NCI-H1417 (cell line): ENCODE measurements at regions not wholly inside any gene's neighbourhood (a gene's known extent, or its start where the extent isn't known, plus 50 kb on each side); places are given as distances from the start of the nearest gene placed in this dataset.
"Not testable (repeated sequence)": the region's sequence is repeated elsewhere in the genome, so short reads cannot be mapped to it uniquely, and the experiment has no call there.

Experiments
- DNase-seq, 3 experiments: peaks; one replicate each; lab custom pipeline; 2025; lab: John Stamatoyannopoulos, UW

GRCh38 chr6:82118150-82118562 is 129.4 kb downstream of the IBTK start:
- no peak for DNase-seq

GRCh38 chr6:82114748-82115147 is 132.8 kb downstream of the IBTK start:
- DNase-seq, result no peak

DNA sequence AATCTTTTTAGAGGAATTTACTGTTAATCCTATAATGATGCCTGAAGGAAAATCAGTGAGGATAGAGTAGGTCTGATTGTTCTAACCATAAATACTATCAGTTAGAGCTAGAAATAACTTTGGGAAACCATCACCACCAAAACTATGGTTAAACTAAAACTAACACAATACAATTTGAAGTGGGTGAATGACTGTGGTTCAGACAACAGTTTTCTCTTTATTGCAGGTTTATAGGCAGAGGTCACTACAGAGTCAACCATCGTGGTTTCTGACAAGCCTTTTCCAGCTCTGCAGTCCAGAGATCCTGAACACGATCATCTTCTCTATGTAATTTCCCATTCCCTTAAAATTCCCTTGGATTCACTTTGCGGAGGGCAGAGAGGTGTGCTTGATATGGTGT is 134.3 kb downstream of the IBTK start:
- no peak for DNase-seq

DNA sequence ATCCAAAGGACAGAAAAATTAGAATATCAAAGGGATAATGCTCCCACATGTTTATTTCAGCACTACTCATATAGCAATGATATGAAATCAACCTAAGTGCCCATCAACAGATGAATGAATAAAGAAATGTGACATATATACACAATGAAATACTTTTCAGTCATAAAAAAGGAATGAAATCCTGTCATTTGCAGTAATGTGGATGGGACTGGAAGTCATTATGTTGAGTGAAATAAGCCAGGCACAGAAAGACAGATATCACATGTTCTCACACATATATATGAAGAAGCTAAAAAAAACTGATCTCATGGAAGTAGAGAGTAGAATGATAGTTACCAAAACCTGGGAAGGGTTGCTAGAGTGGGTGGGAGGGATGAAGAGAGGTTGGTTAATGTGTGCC is 135.7 kb downstream of the IBTK start:
- DNase-seq, result no peak

DNA sequence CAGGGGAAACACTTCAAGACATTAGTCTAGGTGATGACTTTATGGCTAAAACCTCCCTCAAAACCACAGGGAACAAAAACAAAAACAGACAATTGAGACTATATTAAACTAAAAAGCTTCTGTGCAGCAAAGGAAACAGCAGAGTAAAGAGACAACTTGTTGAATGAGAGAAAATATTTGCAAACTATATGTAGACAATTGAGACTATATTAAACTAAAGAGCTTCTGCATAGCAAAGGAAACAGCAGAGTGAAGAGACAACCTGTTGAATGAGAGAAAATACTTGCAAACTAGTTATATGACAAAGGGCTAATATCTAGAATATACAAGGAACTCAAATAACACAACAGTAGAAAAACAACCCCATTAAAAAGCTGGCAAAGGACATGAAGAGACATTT is 136.4 kb downstream of the IBTK start:
- DNase-seq, result no peak

DNA sequence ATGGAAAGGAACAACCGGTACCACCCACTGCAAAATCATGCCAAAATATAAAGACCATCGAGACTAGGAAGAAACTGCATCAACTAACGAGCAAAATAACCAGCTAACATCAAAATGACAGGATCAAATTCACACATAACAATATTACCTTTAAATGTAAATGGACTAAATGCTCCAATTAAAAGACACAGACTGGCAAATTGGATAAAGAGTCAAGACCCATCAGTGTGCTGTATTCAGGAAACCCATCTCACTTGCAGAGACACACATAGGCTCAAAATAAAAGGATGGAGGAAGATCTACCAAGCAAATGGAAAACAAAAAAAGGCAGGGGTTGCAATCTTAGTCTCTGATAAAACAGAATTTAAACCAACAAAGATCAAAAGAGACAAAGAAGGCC is 144.4 kb downstream of the IBTK start:
- DNase-seq, result not testable (repeated sequence)

GRCh38 chr6:82101374-82102114 is 146.0 kb downstream of the IBTK start:
- DNase-seq, result not testable (repeated sequence)

DNA sequence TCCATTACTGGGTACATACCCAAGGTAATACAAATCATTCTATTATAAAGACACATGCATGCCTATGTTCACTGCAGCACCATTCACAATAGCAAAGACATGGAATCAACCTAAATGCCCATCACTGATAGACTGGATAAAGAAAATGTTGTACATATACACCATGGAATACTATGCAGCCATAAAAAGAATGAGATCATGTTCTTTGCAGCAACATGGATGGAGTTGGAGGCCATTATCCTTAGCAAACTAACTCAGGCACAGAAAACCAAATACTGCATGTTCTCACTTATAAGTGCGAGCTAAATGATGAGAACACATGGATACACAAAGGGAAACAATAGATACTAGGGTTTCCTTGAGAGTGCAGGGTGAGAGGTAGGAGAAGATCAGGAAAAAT is 146.8 kb downstream of the IBTK start:
- not testable (repeated sequence) for DNase-seq

DNA sequence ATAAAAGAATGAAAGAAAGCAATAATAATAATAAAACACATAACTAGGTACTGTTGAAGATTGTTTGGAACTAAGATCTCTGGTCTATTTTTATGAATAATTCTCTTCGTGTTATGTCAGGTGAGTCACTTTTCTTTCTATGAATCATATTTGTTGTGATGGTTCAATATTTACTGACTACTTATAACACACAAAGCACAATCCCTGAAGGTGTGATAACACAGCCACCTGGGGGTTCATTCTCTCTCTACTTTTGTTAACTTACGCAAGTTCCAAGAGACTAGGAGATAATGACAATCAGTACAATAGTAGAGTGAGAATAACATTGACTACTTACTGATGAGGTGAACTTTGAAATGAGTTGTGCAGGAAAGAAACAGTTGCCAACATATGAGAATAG is 149.9 kb downstream of the IBTK start:
- DNase-seq, result peak in 1 of 3 experiments; percentile 33

- no peak for DNase-seq
These were observed 152.5 kb downstream of the IBTK start for GRCh38 chr6:82095091-82095490.

DNA sequence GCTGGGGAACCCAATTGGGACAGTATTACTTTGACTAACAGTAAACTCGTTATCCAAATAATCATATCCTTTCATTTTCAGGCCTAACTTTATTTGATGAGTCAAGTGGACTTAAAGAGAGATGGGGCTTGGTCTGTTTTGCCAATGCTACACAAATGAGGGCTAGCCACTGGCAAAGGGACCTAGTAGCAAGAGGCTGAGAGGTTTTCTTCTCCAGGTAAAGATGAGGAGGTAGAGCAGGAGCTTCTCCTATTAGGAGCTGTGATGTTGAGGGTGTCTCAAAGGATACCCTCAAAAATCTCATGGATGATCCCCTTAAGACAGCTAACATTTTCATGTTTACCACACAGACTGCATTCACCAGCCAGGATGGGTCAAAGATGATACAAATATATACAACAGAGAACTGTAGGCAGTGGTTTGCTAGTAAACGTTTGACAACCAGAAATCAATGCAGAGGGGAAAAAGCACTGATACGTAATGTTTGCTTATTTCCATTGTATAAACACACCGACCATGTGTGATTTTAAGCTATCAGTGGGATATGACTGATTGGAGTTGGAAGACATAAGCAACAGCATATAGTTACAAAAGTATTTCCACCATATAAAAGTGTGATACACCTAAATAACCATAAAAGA is 153.3 kb downstream of the IBTK start:
- no peak for DNase-seq

DNA sequence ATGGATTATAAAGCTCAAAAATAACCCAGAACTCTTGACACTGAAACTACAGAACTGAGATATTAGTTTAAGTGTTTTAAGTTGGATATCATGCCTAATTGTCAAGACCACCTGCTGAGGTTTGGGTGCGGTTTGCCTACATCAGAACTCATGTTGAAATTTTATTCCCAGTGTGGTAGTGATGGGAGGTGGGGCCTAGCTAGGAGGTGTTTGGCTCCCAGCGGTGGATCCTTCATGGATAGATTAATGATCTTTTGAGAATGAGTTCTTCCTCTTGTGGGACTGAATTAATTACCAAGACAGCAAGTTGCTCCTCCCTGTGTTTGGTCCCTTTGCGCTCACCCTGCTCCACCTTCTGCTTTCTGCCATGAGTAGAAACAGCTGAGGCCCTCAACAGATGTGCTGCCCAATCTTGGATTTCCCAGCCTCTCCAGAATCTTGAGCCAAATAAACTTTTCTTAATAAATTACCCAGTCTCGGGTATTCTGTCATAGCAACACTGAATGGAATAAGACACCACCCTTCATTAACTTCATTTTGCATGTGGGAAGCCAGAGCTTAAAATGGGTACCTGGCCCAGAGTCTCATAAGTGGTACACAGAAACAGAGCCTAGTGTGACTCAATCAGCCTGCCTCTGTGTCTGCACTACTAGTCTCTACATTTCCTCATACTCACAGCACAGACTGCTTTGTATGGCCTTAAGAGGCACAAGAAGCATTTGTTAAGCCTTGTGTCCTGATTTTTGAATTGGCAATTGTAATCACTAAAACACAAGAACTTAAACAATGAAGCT is 158.4 kb downstream of the IBTK start:
- no peak for DNase-seq

GRCh38 chr6:82086944-82087343 is 160.6 kb downstream of the IBTK start:
- DNase-seq, result no peak

DNA sequence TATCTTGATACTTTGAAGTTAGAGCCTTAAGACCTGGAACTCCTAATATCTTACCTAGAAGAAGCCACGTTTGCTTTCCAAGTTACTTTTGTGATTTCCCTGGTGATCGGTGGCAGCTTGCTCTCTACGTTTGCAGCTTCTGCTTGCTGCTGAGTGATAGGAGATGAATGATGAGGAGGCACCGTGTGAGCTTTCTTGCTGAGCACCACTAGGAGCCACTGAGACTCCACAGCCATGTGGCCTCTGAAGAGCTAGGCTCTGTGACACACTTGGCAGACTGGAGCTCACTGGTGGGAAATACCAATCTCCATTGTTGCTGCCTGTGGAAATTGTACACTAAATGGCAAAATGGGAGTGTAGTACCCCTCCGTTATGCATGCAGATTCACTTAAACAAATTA is 161.8 kb downstream of the IBTK start:
- no peak for DNase-seq

DNA sequence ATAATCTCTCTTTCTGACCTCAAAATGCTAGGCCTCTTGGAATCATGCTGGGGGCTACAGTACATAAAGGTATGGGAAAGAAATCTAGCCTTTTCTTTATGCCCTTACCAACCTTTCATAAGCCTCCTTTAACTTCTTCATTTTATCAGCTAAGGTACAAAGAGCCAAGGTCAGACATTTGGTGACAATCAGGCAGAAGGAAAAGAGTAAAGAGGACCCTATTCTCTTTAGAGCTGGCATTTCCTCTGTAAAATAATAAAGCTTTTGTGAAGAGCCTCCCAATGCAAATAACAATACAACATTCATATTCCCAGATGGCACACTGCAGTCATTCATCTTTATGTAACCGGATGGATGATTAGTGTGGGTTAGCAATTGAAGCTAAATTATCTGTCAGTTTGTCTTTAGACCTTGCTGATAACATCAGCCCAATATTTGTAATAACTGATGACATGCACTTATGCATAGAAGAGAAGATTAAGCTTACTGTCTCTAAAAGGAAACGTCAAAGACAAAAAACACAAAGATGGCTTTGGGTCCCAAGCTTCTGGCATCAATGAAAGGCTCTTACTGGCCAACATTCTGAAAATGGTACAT is 163.1 kb downstream of the IBTK start:
- peak in 1 of 3 experiments; percentile 6 for DNase-seq

GRCh38 chr6:82083646-82084045 is 163.9 kb downstream of the IBTK start:
- no peak for DNase-seq

GRCh38 chr6:82080767-82081166 is 166.8 kb downstream of the IBTK start:
- no peak for DNase-seq

DNA sequence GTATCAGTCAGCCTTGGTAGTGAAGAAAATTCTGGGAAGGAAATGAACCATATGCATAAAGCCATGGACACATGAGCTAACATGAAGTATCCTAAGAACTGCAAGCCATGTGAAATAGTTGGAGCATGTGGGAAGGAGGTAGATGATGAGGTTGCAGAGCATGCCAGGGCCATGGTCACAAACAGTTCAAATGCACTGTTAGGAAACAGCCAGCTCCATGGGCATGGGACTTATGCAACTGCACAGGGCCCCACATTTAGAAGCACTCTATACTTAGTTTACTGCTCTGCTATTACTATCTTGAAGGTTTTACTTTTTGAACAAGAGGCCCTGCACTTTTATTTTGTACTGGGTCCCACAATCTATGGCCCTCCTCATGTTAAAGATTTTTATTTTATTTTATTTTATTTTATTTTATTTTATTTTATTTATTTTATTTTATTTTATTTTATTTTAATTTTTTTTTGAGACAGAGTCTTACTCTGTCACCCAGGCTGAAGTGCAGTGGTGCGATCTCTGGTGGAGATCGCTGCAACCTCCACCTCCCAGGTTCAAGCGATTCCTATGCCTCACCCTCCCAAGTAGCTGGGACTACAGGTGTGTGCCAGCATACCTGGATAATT is 169.1 kb downstream of the IBTK start:
- no peak for DNase-seq

- no peak for DNase-seq
These were observed 170.6 kb downstream of the IBTK start for GRCh38 chr6:82076916-82077315.

GRCh38 chr6:82074556-82074955 is 173.0 kb downstream of the IBTK start:
- no peak for DNase-seq

DNA sequence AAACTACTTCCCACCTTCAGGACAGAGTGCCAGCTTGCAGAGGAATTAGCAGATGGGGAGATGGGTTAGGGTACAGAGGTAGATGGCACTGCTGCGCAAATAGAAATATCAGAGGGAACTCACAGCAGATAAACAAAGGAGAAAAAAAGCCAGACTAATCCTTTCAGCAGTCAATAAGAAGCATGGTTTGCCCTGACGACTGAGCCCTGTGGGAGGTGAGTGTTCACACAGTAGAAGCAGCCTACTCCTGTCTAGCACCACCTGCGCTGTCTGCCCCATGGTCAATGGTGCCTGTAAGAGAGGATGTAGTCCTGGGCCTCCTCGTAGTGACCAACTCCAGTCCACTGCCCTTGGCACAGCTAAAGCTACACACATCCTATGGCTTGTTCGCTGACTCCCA is 174.1 kb downstream of the IBTK start:
- DNase-seq, result peak in 2 of 3 experiments; percentile 46 to 71

- DNase-seq, result peak in 1 of 3 experiments; percentile 66
These were observed 174.8 kb downstream of the IBTK start for GRCh38 chr6:82072751-82073150.
